ENCODE measurements at regions not wholly inside any gene's neighbourhood (a gene's known extent, or its start where the extent isn't known, plus 50 kb on each side); places are given as distances from the start of the nearest gene placed in this dataset.
"Not testable (repeated sequence)": the region's sequence is repeated elsewhere in the genome, so short reads cannot be mapped to it uniquely, and the experiment has no call there.

- DNase-seq (ENCODE audit: low read depth), result no peak
- TF ChIP-seq CTCF (IDR thresholded peaks at IDR 0.05; ENCODE audit: insufficient read depth, low read length), result no peak
- no peak overlapping the region for H3K4me3 ChIP-seq (ENCODE audit: low read depth, low read length)
Observed at GRCh38 chr4:116302990-116303735, 782.2 kb downstream of the TRAM1L1 start.

- H3K4me3 ChIP-seq (ENCODE audit: low read depth, low read length), result no peak overlapping the region
- no peak for DNase-seq (ENCODE audit: low read depth)
- TF ChIP-seq CTCF (IDR thresholded peaks at IDR 0.05; ENCODE audit: insufficient read depth, low read length), result no peak
Observed at GRCh38 chr4:116275006-116275405, 810.4 kb downstream of the TRAM1L1 start.

- TF ChIP-seq CTCF (IDR thresholded peaks at IDR 0.05; ENCODE audit: insufficient read depth, low read length), result no peak
- no peak overlapping the region for H3K4me3 ChIP-seq (ENCODE audit: low read depth, low read length)
Observed at GRCh38 chr4:116272336-116272735, 813.0 kb downstream of the TRAM1L1 start.

GRCh38 chr4:116260931-116261330 is 824.4 kb downstream of the TRAM1L1 start:
- not testable (repeated sequence) for DNase-seq (ENCODE audit: low read depth); H3K4me3 ChIP-seq (ENCODE audit: low read depth, low read length)

More at GRCh38 chr4:116272336-116272735, 813.0 kb downstream of the TRAM1L1 start:
- DNase-seq (ENCODE audit: low read depth), result no peak

GRCh38 chr4:116244771-116245170 is 840.6 kb downstream of the TRAM1L1 start:
- DNase-seq (ENCODE audit: low read depth), result no peak
- TF ChIP-seq CTCF (IDR thresholded peaks at IDR 0.05; ENCODE audit: insufficient read depth, low read length), result no peak
- no peak overlapping the region for H3K4me3 ChIP-seq (ENCODE audit: low read depth, low read length)

- no peak for TF ChIP-seq CTCF (IDR thresholded peaks at IDR 0.05; ENCODE audit: insufficient read depth, low read length)
- no peak overlapping the region for H3K4me3 ChIP-seq (ENCODE audit: low read depth, low read length)
Observed at GRCh38 chr4:116243431-116243830, 841.9 kb downstream of the TRAM1L1 start.

GRCh38 chr4:116233971-116234370 is 851.4 kb downstream of the TRAM1L1 start:
- no peak for DNase-seq (ENCODE audit: low read depth)
- no peak for TF ChIP-seq CTCF (IDR thresholded peaks at IDR 0.05; ENCODE audit: insufficient read depth, low read length)

More at GRCh38 chr4:116243431-116243830, 841.9 kb downstream of the TRAM1L1 start:
- no peak for DNase-seq (ENCODE audit: low read depth)

GRCh38 chr4:116231999-116232398 is 853.4 kb downstream of the TRAM1L1 start:
- not testable (repeated sequence) for H3K4me3 ChIP-seq (ENCODE audit: low read depth, low read length)

More at GRCh38 chr4:116233971-116234370, 851.4 kb downstream of the TRAM1L1 start:
- H3K4me3 ChIP-seq (ENCODE audit: low read depth, low read length), result no peak overlapping the region

More at GRCh38 chr4:116231999-116232398, 853.4 kb downstream of the TRAM1L1 start:
- DNase-seq (ENCODE audit: low read depth), result not testable (repeated sequence)

All from fibroblast of the aortic adventitia (primary cell).